ENCODE measurements at regions not wholly inside any gene's neighbourhood (a gene's known extent, or its start where the extent isn't known, plus 50 kb on each side); places are given as distances from the start of the nearest gene placed in this dataset.

DNA sequence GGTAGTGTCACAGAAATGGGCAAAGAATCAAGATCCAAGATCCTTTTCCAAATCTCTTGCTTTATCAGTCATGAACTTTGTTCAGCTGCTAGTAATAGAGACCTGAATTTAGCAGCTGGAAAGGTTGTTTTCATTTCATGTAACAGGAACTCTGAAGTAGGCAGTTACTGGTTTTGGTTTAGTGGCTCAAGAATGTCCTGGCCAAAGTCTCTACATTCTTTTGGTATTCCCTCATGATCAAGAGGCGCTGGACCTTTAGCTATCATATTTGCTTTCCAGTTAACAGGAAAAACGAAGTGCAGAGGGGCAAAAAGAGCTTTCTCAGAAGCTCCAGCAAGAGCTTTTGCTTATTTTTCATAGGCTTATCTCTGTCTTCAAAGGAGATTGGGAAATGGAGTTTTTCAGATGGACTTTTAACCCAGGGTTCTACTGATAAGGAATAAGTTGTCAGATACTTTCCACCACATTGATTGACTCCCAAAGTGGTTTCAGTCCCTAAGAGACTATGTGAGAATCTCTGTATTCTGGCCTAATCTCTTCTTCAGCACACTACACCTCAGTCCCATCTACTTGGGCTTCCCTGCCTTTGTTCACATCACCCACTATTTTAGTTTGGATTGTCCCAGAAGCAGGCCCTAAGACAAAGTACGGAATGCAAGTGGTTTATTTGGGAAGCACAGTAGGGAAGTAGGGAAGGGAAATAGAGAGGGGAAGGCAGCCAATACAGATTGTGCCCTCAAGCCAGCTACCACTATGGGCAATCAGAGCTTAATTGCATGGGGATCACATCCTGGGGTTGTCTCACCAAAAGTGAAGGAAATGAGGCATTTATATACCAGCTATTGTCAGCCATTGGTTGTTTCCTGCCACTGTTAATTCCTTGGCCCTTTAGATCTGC lies 359.3 kb downstream of the LRRC70 start:
- TF ChIP-seq, protein P1, sequence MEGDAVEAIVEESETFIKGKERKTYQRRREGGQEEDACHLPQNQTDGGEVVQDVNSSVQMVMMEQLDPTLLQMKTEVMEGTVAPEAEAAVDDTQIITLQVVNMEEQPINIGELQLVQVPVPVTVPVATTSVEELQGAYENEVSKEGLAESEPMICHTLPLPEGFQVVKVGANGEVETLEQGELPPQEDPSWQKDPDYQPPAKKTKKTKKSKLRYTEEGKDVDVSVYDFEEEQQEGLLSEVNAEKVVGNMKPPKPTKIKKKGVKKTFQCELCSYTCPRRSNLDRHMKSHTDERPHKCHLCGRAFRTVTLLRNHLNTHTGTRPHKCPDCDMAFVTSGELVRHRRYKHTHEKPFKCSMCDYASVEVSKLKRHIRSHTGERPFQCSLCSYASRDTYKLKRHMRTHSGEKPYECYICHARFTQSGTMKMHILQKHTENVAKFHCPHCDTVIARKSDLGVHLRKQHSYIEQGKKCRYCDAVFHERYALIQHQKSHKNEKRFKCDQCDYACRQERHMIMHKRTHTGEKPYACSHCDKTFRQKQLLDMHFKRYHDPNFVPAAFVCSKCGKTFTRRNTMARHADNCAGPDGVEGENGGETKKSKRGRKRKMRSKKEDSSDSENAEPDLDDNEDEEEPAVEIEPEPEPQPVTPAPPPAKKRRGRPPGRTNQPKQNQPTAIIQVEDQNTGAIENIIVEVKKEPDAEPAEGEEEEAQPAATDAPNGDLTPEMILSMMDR (IDR thresholded peaks at IDR 0.05) = no peak
- TF ChIP-seq EZH2 (IDR thresholded peaks at IDR 0.05) = no peak
